HCT116 (cell line): ENCODE measurements at regions not wholly inside any gene's neighbourhood (a gene's known extent, or its start where the extent isn't known, plus 50 kb on each side); places are given as distances from the start of the nearest gene placed in this dataset.

Source experiments
- ATAC-seq: fragments of 200-7000 bp; cut with Tn5 transposase; 2 replicates; pipeline ENCODE4 v1.9.1; 2020; ENCODE audit warnings: mild to moderate bottlenecking, moderate library complexity
- BruUV-seq: library from RNA; stranded (reverse); fragments of 400-500 nt; replicated peaks from 2 replicates; lab custom pipeline; 2021; lab: Mats Ljungman, UMichigan
- CTCF ChIA-PET: fragments of 300-600 bp; sonication (Branson Sonifier 250); formaldehyde crosslinking; loops from one replicate; lab custom pipeline; 2021; ENCODE audit warnings: antibody characterized with exemption; lab: Charles Lee
- POLR2A ChIA-PET: fragments of 300-600, 350-600 bp; sonication (Branson Sonifier 250); formaldehyde crosslinking; loops from one replicate; lab custom pipeline; 2021; ENCODE audit warnings: antibody characterized with exemption; lab: Charles Lee
- RAD21 ChIA-PET, 2 experiments: fragments of 300-600 bp; sonication (Branson Sonifier 250); formaldehyde crosslinking; loops; one replicate each; lab custom pipeline; 2023; ENCODE audit warnings: low total read pairs in 2 of 2; ENCODE audit not compliant: uncharacterized antibody in 2 of 2, unreplicated experiment in 2 of 2, low non-redundant PET in 1 of 2; lab: Charles Lee
- DNase-seq: peaks from one replicate; pipeline ENCODE4 v3.0.0-alpha.2; 2010; ENCODE audit warnings: low read depth, low spot score
- H2AFZ ChIP-seq: fragments of 200-600 bp; shearing (Covaris generic), sonication (generic); 2 replicates; pipeline ENCODE4 v1.6.1; 2017; ENCODE audit warnings: low read depth, mixed run types, mixed read lengths, antibody characterized with exemption, low read length; ENCODE audit not compliant: poor library complexity, severe bottlenecking
- H3K27ac ChIP-seq: 2 replicates; pipeline ENCODE4 v1.5.1; 2012; ENCODE audit warnings: low read depth, low read length
- H3K27me3 ChIP-seq: fragments of 200-600 bp; sonication (generic); 2 replicates; pipeline ENCODE4 v1.6.1; 2016; ENCODE audit warnings: mixed run types, low read length, mixed read lengths; ENCODE audit not compliant: insufficient read depth
- H3K36me3 ChIP-seq, 2 experiments: fragments of 200-500 bp in 1 of 2; fragments of 200-600 bp in 1 of 2; sonication (Bioruptor generic) in 1 of 2; sonication (generic) in 1 of 2; 2 replicates each; pipeline versions ENCODE4 v1.5.1 to v1.6.1; 2014 to 2016; ENCODE audit warnings: low read length in 2 of 2, inconsistent platforms in 1 of 2, mixed read lengths in 1 of 2, mixed run types in 1 of 2; ENCODE audit not compliant: insufficient read depth in 2 of 2, control insufficient read depth in 1 of 2
- H3K4me1 ChIP-seq, 2 experiments: fragments of 200-600 bp in 1 of 2; sonication (generic) in 1 of 2; 2 replicates each; pipeline versions ENCODE4 v1.5.1 to v1.6.1; 2012 to 2017; ENCODE audit warnings: low read length in 2 of 2, inconsistent platforms in 1 of 2, mild to moderate bottlenecking in 1 of 2, mixed read lengths in 1 of 2, mixed run types in 1 of 2, moderate library complexity in 1 of 2; ENCODE audit not compliant: insufficient read depth in 2 of 2, control insufficient read depth in 1 of 2
- H3K4me2 ChIP-seq: fragments of 200-600 bp; sonication (generic); 2 replicates; pipeline ENCODE4 v1.6.1; 2017; ENCODE audit warnings: mixed run types, low read length, mixed read lengths
- H3K4me3 ChIP-seq, 2 experiments: fragments of 200-600 bp in 1 of 2; sonication (generic) in 1 of 2; replicated peaks in 1 of 2; 2 replicates each; pipeline ENCODE4 v1.5.1; 2011 to 2016; ENCODE audit warnings: low read length in 2 of 2, control low read depth in 1 of 2, low read depth in 1 of 2, mild to moderate bottlenecking in 1 of 2, mixed read lengths in 1 of 2, mixed run types in 1 of 2
- H3K79me2 ChIP-seq: fragments of 200-600 bp; sonication (generic); 2 replicates; pipeline ENCODE4 v1.6.1; 2017; ENCODE audit warnings: mild to moderate bottlenecking, mixed run types, low read length, moderate library complexity, mixed read lengths; ENCODE audit not compliant: insufficient read depth
- H3K9ac ChIP-seq: fragments of 200-600 bp; sonication (generic); 2 replicates; pipeline ENCODE4 v1.6.1; 2016; ENCODE audit warnings: low read length, mixed read lengths
- H3K9me2 ChIP-seq: fragments of 200-600 bp; sonication (generic), shearing (Covaris generic); 2 replicates; pipeline ENCODE4 v1.6.1; 2017; ENCODE audit warnings: mixed run types, mild to moderate bottlenecking, moderate library complexity; ENCODE audit not compliant: insufficient read depth
- H3K9me3 ChIP-seq, 2 experiments: fragments of 200-500 bp in 1 of 2; fragments of 200-600 bp in 1 of 2; sonication (Bioruptor generic) in 1 of 2; sonication (generic) in 1 of 2; 2 replicates each; pipeline ENCODE4 v1.6.1; 2014 to 2017; ENCODE audit warnings: low read length in 2 of 2, mixed read lengths in 2 of 2, inconsistent platforms in 1 of 2, low read depth in 1 of 2, mild to moderate bottlenecking in 1 of 2, mixed run types in 1 of 2, moderate library complexity in 1 of 2; ENCODE audit not compliant: control insufficient read depth in 1 of 2, insufficient read depth in 1 of 2
- H4K20me1 ChIP-seq: fragments of 200-600 bp; sonication (generic), shearing (Covaris generic); 2 replicates; pipeline ENCODE4 v1.6.1; 2017; ENCODE audit warnings: mixed run types, mild to moderate bottlenecking, moderate library complexity; ENCODE audit not compliant: insufficient read depth
- CBX3 ChIP-seq: IDR thresholded peaks from 2 replicates; pipeline ENCODE4 v1.6.1; 2012; ENCODE audit warnings: low read depth
- CEBPB ChIP-seq: IDR thresholded peaks from 2 replicates; pipeline ENCODE4 v1.6.1; 2012; ENCODE audit warnings: low read depth
- EGR1 ChIP-seq: IDR thresholded peaks from 2 replicates; pipeline ENCODE4 v1.6.1; 2012; ENCODE audit warnings: low read depth
- ELF1 ChIP-seq: IDR thresholded peaks from 2 replicates; pipeline ENCODE4 v1.6.1; 2012; ENCODE audit warnings: low read depth, borderline replicate concordance
- EZH2phosphoT487 ChIP-seq: fragments of 200-600 bp; IDR thresholded peaks from 2 replicates; pipeline ENCODE4 v1.6.1; 2018; ENCODE audit warnings: antibody characterized with exemption, borderline replicate concordance
- FOSL1 ChIP-seq: IDR thresholded peaks from 2 replicates; pipeline ENCODE4 v1.6.1; 2012; ENCODE audit warnings: low read depth
- JUND ChIP-seq: IDR thresholded peaks from 2 replicates; pipeline ENCODE4 v1.6.1; 2012
- MAX ChIP-seq: IDR thresholded peaks from 2 replicates; pipeline ENCODE4 v1.6.1; 2012
- POLR2A ChIP-seq: IDR thresholded peaks from 2 replicates; pipeline ENCODE4 v1.7.0; 2011; ENCODE audit warnings: borderline replicate concordance; ENCODE audit not compliant: insufficient read depth, insufficient read length; ENCODE audit errors: extremely low read depth
- POLR2AphosphoS5 ChIP-seq: IDR thresholded peaks from 2 replicates; pipeline ENCODE4 v1.6.1; 2011; ENCODE audit warnings: mild to moderate bottlenecking, low read depth, low read length, moderate library complexity
- RAD21 ChIP-seq: IDR thresholded peaks from 2 replicates; pipeline ENCODE4 v1.6.1; 2012; ENCODE audit warnings: low read depth, mild to moderate bottlenecking
- SIN3A ChIP-seq: IDR thresholded peaks from 2 replicates; pipeline ENCODE4 v1.6.1; 2012; ENCODE audit warnings: low read depth
- SP1 ChIP-seq: IDR thresholded peaks from 2 replicates; pipeline ENCODE4 v1.6.1; 2012; ENCODE audit warnings: low read depth
- SRF ChIP-seq: IDR thresholded peaks from 2 replicates; pipeline ENCODE4 v1.6.1; 2012; ENCODE audit warnings: low read depth
- ZFX ChIP-seq: fragments of 450-650 bp; IDR thresholded peaks from 2 replicates; pipeline ENCODE4 v1.6.1; 2017
- ZNF274 ChIP-seq: fragments of 200-500 bp; sonication (Bioruptor generic); IDR thresholded peaks from 2 replicates; pipeline ENCODE4 v1.6.1; 2014; ENCODE audit warnings: mild to moderate bottlenecking, low read depth, low read length, inconsistent platforms
- intact Hi-C: fragments of 100-400 bp; cut with micrococcal nuclease; formaldehyde crosslinking; loops from 2 replicates; pipeline ENCODE4 v1.10.0; 2022
- TF ChIP-seq, protein P1 (sequence below): IDR thresholded peaks from 2 replicates; pipeline ENCODE4 v1.6.1; 2012; ENCODE audit warnings: low read depth
- TF ChIP-seq, protein P2 (sequence below), 3 experiments: fragments of 200-600 bp in 1 of 3; sonication (generic) in 1 of 3; IDR thresholded peaks in 2 of 3; conservative IDR thresholded peaks in 1 of 3; 2 replicates each; pipeline ENCODE4 v1.5.1; 2012 to 2017; ENCODE audit warnings: low read depth in 2 of 3, low read length in 2 of 3, antibody characterized with exemption in 1 of 3, borderline replicate concordance in 1 of 3, control low read depth in 1 of 3, mild to moderate bottlenecking in 1 of 3, mixed read lengths in 1 of 3, mixed run types in 1 of 3, moderate library complexity in 1 of 3; ENCODE audit not compliant: insufficient read depth in 1 of 3
- TF ChIP-seq, protein P3 (sequence below): IDR thresholded peaks from 2 replicates; pipeline ENCODE4 v1.6.1; 2011; ENCODE audit warnings: mild to moderate bottlenecking, low read length, moderate library complexity; ENCODE audit not compliant: insufficient replicate concordance; ENCODE audit errors: extremely low read depth
- TF ChIP-seq, protein P4 (sequence below): IDR thresholded peaks from 2 replicates; pipeline ENCODE4 v1.6.1; 2012

GRCh38 chr13:111482126-111482525, 161.7 kb downstream of the TEX29 start:
- ATAC-seq = no peak
- Histone ChIP-seq H3K36me3 (no peaks in the 10 kb centered on the region), H3K27ac (no peak overlapping the region), H3K27me3 (no peaks in the 10 kb centered on the region), H3K79me2 (no peaks in the 10 kb centered on the region), H3K4me1 (no peaks in the 10 kb centered on the region), H2AFZ (no peak overlapping the region), H3K4me2 (no peak overlapping the region), H3K9me3 (peaks cover 1 to 5% of the 10 kb centered on the region in 2 experiments; a peak in 2 of 4 replicates), H3K9ac (no peak overlapping the region), H3K9me2 (no peaks in the 10 kb centered on the region), H4K20me1 (no peaks in the 10 kb centered on the region), H3K4me3 (no peak overlapping the region)
- no TSS peak for BruUV-seq
- intact Hi-C loops = no loop called here
- ChIA-PET CTCF (no interaction called here), RAD21 (no interaction called here), POLR2A (no interaction called here)
- no peak for TF ChIP-seq RAD21
- no peak for TF ChIP-seq CEBPB
- TF ChIP-seq FOSL1 = no peak
- no peak for TF ChIP-seq CBX3
- TF ChIP-seq POLR2AphosphoS5 = no peak
- TF ChIP-seq ZNF274 = no peak
- no peak for TF ChIP-seq SIN3A
- no peak for TF ChIP-seq SP1
- TF ChIP-seq, protein P1, sequence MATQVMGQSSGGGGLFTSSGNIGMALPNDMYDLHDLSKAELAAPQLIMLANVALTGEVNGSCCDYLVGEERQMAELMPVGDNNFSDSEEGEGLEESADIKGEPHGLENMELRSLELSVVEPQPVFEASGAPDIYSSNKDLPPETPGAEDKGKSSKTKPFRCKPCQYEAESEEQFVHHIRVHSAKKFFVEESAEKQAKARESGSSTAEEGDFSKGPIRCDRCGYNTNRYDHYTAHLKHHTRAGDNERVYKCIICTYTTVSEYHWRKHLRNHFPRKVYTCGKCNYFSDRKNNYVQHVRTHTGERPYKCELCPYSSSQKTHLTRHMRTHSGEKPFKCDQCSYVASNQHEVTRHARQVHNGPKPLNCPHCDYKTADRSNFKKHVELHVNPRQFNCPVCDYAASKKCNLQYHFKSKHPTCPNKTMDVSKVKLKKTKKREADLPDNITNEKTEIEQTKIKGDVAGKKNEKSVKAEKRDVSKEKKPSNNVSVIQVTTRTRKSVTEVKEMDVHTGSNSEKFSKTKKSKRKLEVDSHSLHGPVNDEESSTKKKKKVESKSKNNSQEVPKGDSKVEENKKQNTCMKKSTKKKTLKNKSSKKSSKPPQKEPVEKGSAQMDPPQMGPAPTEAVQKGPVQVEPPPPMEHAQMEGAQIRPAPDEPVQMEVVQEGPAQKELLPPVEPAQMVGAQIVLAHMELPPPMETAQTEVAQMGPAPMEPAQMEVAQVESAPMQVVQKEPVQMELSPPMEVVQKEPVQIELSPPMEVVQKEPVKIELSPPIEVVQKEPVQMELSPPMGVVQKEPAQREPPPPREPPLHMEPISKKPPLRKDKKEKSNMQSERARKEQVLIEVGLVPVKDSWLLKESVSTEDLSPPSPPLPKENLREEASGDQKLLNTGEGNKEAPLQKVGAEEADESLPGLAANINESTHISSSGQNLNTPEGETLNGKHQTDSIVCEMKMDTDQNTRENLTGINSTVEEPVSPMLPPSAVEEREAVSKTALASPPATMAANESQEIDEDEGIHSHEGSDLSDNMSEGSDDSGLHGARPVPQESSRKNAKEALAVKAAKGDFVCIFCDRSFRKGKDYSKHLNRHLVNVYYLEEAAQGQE = no peak
- no peak for TF ChIP-seq JUND
- no peak for TF ChIP-seq SRF
- TF ChIP-seq POLR2A = no peak
- TF ChIP-seq, protein P2, sequence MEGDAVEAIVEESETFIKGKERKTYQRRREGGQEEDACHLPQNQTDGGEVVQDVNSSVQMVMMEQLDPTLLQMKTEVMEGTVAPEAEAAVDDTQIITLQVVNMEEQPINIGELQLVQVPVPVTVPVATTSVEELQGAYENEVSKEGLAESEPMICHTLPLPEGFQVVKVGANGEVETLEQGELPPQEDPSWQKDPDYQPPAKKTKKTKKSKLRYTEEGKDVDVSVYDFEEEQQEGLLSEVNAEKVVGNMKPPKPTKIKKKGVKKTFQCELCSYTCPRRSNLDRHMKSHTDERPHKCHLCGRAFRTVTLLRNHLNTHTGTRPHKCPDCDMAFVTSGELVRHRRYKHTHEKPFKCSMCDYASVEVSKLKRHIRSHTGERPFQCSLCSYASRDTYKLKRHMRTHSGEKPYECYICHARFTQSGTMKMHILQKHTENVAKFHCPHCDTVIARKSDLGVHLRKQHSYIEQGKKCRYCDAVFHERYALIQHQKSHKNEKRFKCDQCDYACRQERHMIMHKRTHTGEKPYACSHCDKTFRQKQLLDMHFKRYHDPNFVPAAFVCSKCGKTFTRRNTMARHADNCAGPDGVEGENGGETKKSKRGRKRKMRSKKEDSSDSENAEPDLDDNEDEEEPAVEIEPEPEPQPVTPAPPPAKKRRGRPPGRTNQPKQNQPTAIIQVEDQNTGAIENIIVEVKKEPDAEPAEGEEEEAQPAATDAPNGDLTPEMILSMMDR (IDR thresholded peaks at IDR 0.05 in 2 of 3, conservative IDR thresholded peaks at IDR 0.05 in 1 of 3; ENCODE audit: borderline replicate concordance in 1 of 3, insufficient read depth in 1 of 3, low read depth in 2 of 3, low read length in 2 of 3) = no peak
- TF ChIP-seq EGR1 = no peak
- TF ChIP-seq, protein P3, sequence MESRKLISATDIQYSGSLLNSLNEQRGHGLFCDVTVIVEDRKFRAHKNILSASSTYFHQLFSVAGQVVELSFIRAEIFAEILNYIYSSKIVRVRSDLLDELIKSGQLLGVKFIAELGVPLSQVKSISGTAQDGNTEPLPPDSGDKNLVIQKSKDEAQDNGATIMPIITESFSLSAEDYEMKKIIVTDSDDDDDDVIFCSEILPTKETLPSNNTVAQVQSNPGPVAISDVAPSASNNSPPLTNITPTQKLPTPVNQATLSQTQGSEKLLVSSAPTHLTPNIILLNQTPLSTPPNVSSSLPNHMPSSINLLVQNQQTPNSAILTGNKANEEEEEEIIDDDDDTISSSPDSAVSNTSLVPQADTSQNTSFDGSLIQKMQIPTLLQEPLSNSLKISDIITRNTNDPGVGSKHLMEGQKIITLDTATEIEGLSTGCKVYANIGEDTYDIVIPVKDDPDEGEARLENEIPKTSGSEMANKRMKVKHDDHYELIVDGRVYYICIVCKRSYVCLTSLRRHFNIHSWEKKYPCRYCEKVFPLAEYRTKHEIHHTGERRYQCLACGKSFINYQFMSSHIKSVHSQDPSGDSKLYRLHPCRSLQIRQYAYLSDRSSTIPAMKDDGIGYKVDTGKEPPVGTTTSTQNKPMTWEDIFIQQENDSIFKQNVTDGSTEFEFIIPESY = no peak
- no peak for TF ChIP-seq ELF1
- no peak for TF ChIP-seq ZFX
- no peak for TF ChIP-seq EZH2phosphoT487
- TF ChIP-seq, protein P4, sequence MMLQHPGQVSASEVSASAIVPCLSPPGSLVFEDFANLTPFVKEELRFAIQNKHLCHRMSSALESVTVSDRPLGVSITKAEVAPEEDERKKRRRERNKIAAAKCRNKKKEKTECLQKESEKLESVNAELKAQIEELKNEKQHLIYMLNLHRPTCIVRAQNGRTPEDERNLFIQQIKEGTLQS = no peak
- no peak for TF ChIP-seq MAX
- no peak for DNase-seq
